Suppressor macrophage treated with lipopolysaccharide for 1 hour (primary cell): ENCODE measurements at regions not wholly inside any gene's neighbourhood (a gene's known extent, or its start where the extent isn't known, plus 50 kb on each side); places are given as distances from the start of the nearest gene placed in this dataset.
"Not testable (repeated sequence)": the region's sequence is repeated elsewhere in the genome, so short reads cannot be mapped to it uniquely, and the experiment has no call there.

ENCODE experiments used
- DNase-seq, 3 donors: peaks; one replicate each; pipeline ENCODE4 v3.0.0-alpha.2; 2020 to 2022

GRCh38 chr2:109720380-109721106, 73.6 kb upstream of the RGPD5 start:
- no peak for DNase-seq

DNA sequence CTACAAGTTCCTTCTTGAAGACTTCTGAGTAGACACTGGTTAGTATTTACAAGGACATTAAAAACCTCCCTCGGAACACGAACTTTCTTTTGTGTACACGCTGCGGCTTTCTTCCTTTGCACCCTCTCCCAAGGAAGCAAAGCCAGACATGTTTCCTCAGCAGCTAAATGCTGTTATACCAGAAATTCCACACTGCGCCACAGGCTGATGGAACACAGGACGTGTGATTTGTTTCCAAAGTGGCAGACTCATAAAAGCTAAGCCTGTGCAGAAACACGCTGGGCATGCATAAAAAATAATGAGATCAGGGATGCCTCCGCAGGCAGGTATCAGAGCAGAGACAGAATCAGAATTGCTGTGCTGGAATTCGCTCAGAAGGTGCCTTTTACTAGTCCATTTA, 73.0 kb upstream of the RGPD5 start:
- DNase-seq, result no peak

DNA sequence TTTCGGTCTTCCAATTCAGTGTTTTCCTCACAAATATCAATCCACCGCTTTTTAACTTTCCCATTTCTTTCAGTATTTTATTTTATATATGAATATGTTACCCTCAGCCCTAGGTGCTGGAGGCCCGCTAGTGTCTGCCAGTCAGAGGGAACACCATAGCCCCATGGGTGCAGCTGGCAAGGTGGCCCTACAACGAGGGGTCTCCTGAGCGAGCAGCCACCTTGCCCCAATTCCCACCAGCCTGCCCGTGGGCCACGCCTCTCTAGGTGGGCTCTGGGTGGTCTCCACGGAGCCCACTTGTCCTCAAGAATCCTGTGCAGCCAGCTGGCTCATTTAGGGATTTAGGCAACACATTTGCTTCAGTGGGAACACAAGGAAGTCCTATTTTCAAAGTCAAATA, 72.5 kb upstream of the RGPD5 start:
- no peak for DNase-seq

DNA sequence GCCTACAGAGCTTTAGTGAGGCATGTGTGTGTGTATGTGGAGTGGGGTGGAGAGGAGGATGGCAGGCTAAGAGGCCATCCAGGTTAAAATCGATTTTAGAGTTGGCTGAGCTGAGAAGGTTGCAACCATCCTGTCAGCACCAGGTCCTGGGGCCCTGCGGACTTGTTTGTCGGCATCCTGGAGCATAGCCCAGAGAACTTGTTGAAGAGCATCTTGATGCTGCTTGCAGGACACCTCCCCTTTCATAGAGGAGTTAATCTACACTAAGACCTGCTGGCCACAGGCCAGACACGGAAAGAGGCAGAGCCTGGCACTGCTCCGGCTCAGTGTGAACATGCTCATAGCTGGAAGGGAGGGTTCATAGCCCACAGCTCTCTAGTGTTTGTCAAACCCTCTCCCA, 72.1 kb upstream of the RGPD5 start:
- no peak for DNase-seq

- not testable (repeated sequence) for DNase-seq
These were observed 71.5 kb upstream of the RGPD5 start for GRCh38 chr2:109722640-109723039.

- DNase-seq, result not testable (repeated sequence)
These were observed 71.0 kb upstream of the RGPD5 start for GRCh38 chr2:109723153-109723552.

DNA sequence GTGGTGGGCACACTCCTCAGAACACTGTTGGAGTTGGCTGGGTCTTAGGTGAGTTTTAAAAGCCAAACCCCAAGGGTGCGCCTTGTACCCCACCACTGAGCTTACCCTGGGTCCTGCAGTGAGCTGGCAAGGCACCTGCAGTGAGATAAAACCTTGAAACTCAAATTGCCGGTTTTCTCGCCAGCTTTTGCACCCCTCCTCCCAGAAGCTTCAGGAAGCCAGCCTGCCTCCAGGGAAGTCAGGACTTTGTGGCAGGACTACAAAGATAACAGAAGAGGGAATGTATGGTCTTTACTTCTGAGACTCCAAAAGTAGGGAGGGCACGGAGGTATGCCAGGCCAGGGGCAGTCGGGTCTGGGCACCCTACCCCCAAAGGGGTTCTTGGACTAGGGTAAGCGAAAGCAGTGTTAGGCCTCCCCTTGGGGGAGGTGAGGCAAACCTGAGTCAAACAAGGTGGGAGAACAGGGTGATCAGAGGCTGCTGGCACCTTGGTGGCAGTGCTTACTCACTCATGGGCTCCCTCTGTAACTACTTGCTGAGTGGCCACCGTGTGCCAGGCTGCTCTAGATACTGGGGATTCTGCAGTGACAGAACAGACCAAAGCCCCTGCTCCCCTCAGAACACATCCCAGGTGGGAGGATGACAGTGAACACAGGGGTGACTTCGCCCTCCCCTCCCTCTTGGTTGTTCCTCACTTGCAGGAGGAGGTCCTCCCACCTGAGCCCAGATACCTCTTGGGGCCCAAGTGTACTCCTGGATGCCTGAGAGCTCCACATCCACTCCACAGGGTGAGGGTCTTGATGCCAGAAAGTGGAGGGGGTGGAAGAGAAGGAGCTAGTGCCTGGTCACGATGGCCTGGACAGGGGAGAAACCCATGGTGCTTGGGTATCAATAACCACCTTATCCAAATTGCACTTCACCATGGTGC, 69.3 kb upstream of the RGPD5 start:
- no peak for DNase-seq

DNA sequence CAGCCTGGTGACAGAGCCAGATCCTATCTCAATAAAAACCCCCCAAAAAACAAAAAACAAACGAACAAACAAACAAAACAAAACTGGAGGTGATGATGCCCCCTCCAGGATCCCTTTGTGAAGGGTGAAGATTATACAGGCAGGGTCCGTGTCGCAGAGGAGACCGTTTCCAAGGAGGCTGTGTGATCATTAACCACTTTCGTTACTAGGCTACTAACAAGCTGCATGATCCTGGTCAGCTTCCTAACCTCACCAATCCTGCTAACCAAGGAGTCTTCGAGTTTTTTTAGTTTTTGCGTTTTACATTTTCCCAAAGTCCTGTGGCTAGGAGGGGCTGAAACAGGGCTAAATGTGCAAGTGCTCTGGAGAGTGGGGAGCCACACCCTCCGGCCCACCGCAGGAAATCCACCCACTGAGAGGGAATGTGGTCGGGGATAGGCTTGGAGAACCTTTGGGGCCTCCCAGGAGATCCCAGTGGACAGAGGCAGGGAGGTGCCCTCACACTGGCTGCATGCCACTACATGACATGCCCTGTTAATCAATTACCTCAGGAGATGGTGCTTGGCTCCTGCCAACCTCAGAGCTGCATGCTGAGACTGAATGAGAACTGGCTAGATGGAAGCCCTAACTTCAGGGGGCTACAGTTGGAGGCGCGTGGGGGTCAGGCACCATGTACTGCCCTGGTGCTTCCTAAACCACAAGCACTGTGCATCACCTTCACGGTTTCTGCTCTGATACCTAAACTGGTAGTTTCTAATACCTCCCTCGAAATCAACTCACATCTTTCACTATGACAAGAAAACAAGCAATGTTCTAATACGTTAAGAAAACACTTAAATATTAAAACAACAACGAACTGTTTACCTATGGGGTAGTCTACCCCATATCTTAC, 67.5 kb upstream of the RGPD5 start:
- DNase-seq, result no peak

GRCh38 chr2:109727929-109728447, 66.1 kb upstream of the RGPD5 start:
- DNase-seq, result no peak

DNA sequence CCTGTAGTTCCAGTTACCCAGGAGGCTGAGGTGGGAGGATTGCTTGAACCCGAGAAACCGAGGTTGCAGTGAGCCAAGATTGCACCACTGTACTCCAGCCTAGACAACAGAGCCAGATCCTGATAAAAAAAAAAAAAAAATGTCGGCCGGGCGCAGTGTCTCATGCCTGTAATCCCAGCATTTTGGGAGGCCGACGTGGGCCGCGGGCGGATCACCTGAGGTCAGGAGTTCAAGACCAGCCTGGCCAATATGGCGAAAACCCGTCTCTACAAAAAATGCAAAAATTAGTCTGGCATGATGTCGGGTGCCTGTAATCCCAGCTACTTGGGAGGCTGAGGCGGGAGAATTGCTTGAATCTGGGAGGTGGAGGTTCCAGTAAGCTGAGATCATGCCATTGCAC, 60.4 kb upstream of the RGPD5 start:
- DNase-seq, result not testable (repeated sequence)

DNA sequence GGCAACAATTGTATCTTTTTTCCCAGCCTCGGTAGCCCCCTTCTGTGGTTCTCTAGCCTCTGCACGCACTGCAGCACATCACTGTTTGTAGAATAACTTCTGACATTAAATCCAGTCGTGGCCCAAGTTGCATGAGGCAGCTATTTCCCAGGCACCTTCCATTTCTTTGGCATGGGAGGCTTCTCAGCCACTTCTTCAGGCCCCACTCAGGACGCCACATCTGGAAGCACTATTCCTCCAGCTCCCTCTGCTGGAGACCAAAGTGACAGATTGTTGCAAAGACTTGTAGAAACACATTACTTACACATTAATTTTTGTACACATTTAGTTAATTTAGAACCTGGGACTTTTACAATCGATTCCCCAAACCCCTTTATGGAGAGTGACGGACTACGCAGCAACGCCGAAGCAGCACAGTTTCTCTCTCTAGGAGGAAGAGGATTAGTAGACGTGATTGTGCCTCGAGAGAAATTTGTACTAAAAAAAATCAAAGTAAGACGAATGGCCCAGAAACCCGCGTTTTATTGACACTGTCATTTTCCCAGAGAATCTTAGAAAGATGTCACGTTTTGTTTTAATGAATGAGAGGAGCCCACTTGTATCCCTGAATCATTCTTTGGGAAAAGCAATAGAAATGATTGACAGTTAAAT, 57.8 kb upstream of the RGPD5 start:
- peak; percentile 56 to 69 (median 61) for DNase-seq
